ENCODE measurements at regions not wholly inside any gene's neighbourhood (a gene's known extent, or its start where the extent isn't known, plus 50 kb on each side); places are given as distances from the start of the nearest gene placed in this dataset.

GRCh38 chr12:4969405-4969804, 59.7 kb downstream of the KCNA1 start:
- in situ Hi-C loops (cut with HindIII; ENCODE audit: low sequenced_read_pairs), result no loop called here
- no peak for DNase-seq (ENCODE audit: low spot score)

GRCh38 chr12:4974217-4974616, 64.5 kb downstream of the KCNA1 start:
- in situ Hi-C loops (cut with HindIII; ENCODE audit: low sequenced_read_pairs), result no loop called here

GRCh38 chr12:4975574-4975973, 65.9 kb downstream of the KCNA1 start:
- in situ Hi-C loops (cut with HindIII; ENCODE audit: low sequenced_read_pairs), result no loop called here
- DNase-seq (ENCODE audit: low spot score), result peak; percentile 89

More at GRCh38 chr12:4974217-4974616, 64.5 kb downstream of the KCNA1 start:
- peak; percentile 92 for DNase-seq (ENCODE audit: low spot score)

GRCh38 chr12:4977102-4977501, 66.6 kb upstream of the KCNA5 start:
- in situ Hi-C loops (cut with HindIII; ENCODE audit: low sequenced_read_pairs), result no loop called here
- DNase-seq (ENCODE audit: low spot score), result peak; percentile 71

GRCh38 chr12:4978737-4979136, 64.9 kb upstream of the KCNA5 start:
- in situ Hi-C loops (cut with HindIII; ENCODE audit: low sequenced_read_pairs), result no loop called here
- peak; percentile 90 for DNase-seq (ENCODE audit: low spot score)

GRCh38 chr12:4979737-4980136, 63.9 kb upstream of the KCNA5 start:
- no peak for DNase-seq (ENCODE audit: low spot score)
- in situ Hi-C loops (cut with HindIII; ENCODE audit: low sequenced_read_pairs), result no loop called here

GRCh38 chr12:4984344-4984743, 59.3 kb upstream of the KCNA5 start:
- in situ Hi-C loops (cut with HindIII; ENCODE audit: low sequenced_read_pairs), result no loop called here
- no peak for DNase-seq (ENCODE audit: low spot score)

GRCh38 chr12:4984971-4985370, 58.7 kb upstream of the KCNA5 start:
- peak; percentile 37 for DNase-seq (ENCODE audit: low spot score)
- in situ Hi-C loops (cut with HindIII; ENCODE audit: low sequenced_read_pairs), result no loop called here

GRCh38 chr12:4985820-4986219, 57.9 kb upstream of the KCNA5 start:
- DNase-seq (ENCODE audit: low spot score), result no peak
- in situ Hi-C loops (cut with HindIII; ENCODE audit: low sequenced_read_pairs), result no loop called here

- DNase-seq (ENCODE audit: low spot score), result peak; percentile 57
- in situ Hi-C loops (cut with HindIII; ENCODE audit: low sequenced_read_pairs), result no loop called here
Measured at GRCh38 chr12:4987076-4988046, 56.3 kb upstream of the KCNA5 start.

GRCh38 chr12:4991373-4991772, 52.3 kb upstream of the KCNA5 start:
- no peak for DNase-seq (ENCODE audit: low spot score)
- in situ Hi-C loops (cut with HindIII; ENCODE audit: low sequenced_read_pairs), result no loop called here

GRCh38 chr12:4991801-4992200, 51.9 kb upstream of the KCNA5 start:
- in situ Hi-C loops (cut with HindIII; ENCODE audit: low sequenced_read_pairs), result no loop called here
- no peak for DNase-seq (ENCODE audit: low spot score)

GRCh38 chr12:4992871-4993270, 50.8 kb upstream of the KCNA5 start:
- in situ Hi-C loops (cut with HindIII; ENCODE audit: low sequenced_read_pairs), result no loop called here

More at GRCh38 chr12:4992871-4993270, 50.8 kb upstream of the KCNA5 start:
- no peak for DNase-seq (ENCODE audit: low spot score)

All from G401 (cell line).